HCT116 (cell line): ENCODE measurements at regions not wholly inside any gene's neighbourhood (a gene's known extent, or its start where the extent isn't known, plus 50 kb on each side); places are given as distances from the start of the nearest gene placed in this dataset.

Experiments
- ATAC-seq: fragments of 200-7000 bp; cut with Tn5 transposase; 2 replicates; pipeline ENCODE4 v1.9.1; 2020; ENCODE audit warnings: mild to moderate bottlenecking, moderate library complexity
- BruUV-seq: library from RNA; stranded (reverse); fragments of 400-500 nt; replicated peaks from 2 replicates; lab custom pipeline; 2021; lab: Mats Ljungman, UMichigan
- CTCF ChIA-PET: fragments of 300-600 bp; sonication (Branson Sonifier 250); formaldehyde crosslinking; loops from one replicate; lab custom pipeline; 2021; ENCODE audit warnings: antibody characterized with exemption; lab: Charles Lee
- POLR2A ChIA-PET: fragments of 300-600, 350-600 bp; sonication (Branson Sonifier 250); formaldehyde crosslinking; loops from one replicate; lab custom pipeline; 2021; ENCODE audit warnings: antibody characterized with exemption; lab: Charles Lee
- RAD21 ChIA-PET, 2 experiments: fragments of 300-600 bp; sonication (Branson Sonifier 250); formaldehyde crosslinking; loops; one replicate each; lab custom pipeline; 2023; ENCODE audit warnings: low total read pairs in 2 of 2; ENCODE audit not compliant: uncharacterized antibody in 2 of 2, unreplicated experiment in 2 of 2, low non-redundant PET in 1 of 2; lab: Charles Lee
- DNase-seq: peaks from one replicate; pipeline ENCODE4 v3.0.0-alpha.2; 2010; ENCODE audit warnings: low read depth, low spot score
- H2AFZ ChIP-seq: fragments of 200-600 bp; shearing (Covaris generic), sonication (generic); 2 replicates; pipeline ENCODE4 v1.6.1; 2017; ENCODE audit warnings: low read depth, mixed run types, mixed read lengths, antibody characterized with exemption, low read length; ENCODE audit not compliant: poor library complexity, severe bottlenecking
- H3K27ac ChIP-seq: 2 replicates; pipeline ENCODE4 v1.5.1; 2012; ENCODE audit warnings: low read depth, low read length
- H3K27me3 ChIP-seq: fragments of 200-600 bp; sonication (generic); 2 replicates; pipeline ENCODE4 v1.6.1; 2016; ENCODE audit warnings: mixed run types, low read length, mixed read lengths; ENCODE audit not compliant: insufficient read depth
- H3K36me3 ChIP-seq, 2 experiments: fragments of 200-500 bp in 1 of 2; fragments of 200-600 bp in 1 of 2; sonication (Bioruptor generic) in 1 of 2; sonication (generic) in 1 of 2; 2 replicates each; pipeline versions ENCODE4 v1.5.1 to v1.6.1; 2014 to 2016; ENCODE audit warnings: low read length in 2 of 2, inconsistent platforms in 1 of 2, mixed read lengths in 1 of 2, mixed run types in 1 of 2; ENCODE audit not compliant: insufficient read depth in 2 of 2, control insufficient read depth in 1 of 2
- H3K4me1 ChIP-seq, 2 experiments: fragments of 200-600 bp in 1 of 2; sonication (generic) in 1 of 2; 2 replicates each; pipeline versions ENCODE4 v1.5.1 to v1.6.1; 2012 to 2017; ENCODE audit warnings: low read length in 2 of 2, inconsistent platforms in 1 of 2, mild to moderate bottlenecking in 1 of 2, mixed read lengths in 1 of 2, mixed run types in 1 of 2, moderate library complexity in 1 of 2; ENCODE audit not compliant: insufficient read depth in 2 of 2, control insufficient read depth in 1 of 2
- H3K4me2 ChIP-seq: fragments of 200-600 bp; sonication (generic); 2 replicates; pipeline ENCODE4 v1.6.1; 2017; ENCODE audit warnings: mixed run types, low read length, mixed read lengths
- H3K4me3 ChIP-seq, 2 experiments: fragments of 200-600 bp in 1 of 2; sonication (generic) in 1 of 2; replicated peaks in 1 of 2; 2 replicates each; pipeline ENCODE4 v1.5.1; 2011 to 2016; ENCODE audit warnings: low read length in 2 of 2, control low read depth in 1 of 2, low read depth in 1 of 2, mild to moderate bottlenecking in 1 of 2, mixed read lengths in 1 of 2, mixed run types in 1 of 2
- H3K79me2 ChIP-seq: fragments of 200-600 bp; sonication (generic); 2 replicates; pipeline ENCODE4 v1.6.1; 2017; ENCODE audit warnings: mild to moderate bottlenecking, mixed run types, low read length, moderate library complexity, mixed read lengths; ENCODE audit not compliant: insufficient read depth
- H3K9ac ChIP-seq: fragments of 200-600 bp; sonication (generic); 2 replicates; pipeline ENCODE4 v1.6.1; 2016; ENCODE audit warnings: low read length, mixed read lengths
- H3K9me2 ChIP-seq: fragments of 200-600 bp; sonication (generic), shearing (Covaris generic); 2 replicates; pipeline ENCODE4 v1.6.1; 2017; ENCODE audit warnings: mixed run types, mild to moderate bottlenecking, moderate library complexity; ENCODE audit not compliant: insufficient read depth
- H3K9me3 ChIP-seq, 2 experiments: fragments of 200-500 bp in 1 of 2; fragments of 200-600 bp in 1 of 2; sonication (Bioruptor generic) in 1 of 2; sonication (generic) in 1 of 2; 2 replicates each; pipeline ENCODE4 v1.6.1; 2014 to 2017; ENCODE audit warnings: low read length in 2 of 2, mixed read lengths in 2 of 2, inconsistent platforms in 1 of 2, low read depth in 1 of 2, mild to moderate bottlenecking in 1 of 2, mixed run types in 1 of 2, moderate library complexity in 1 of 2; ENCODE audit not compliant: control insufficient read depth in 1 of 2, insufficient read depth in 1 of 2
- H4K20me1 ChIP-seq: fragments of 200-600 bp; sonication (generic), shearing (Covaris generic); 2 replicates; pipeline ENCODE4 v1.6.1; 2017; ENCODE audit warnings: mixed run types, mild to moderate bottlenecking, moderate library complexity; ENCODE audit not compliant: insufficient read depth
- ATF3 ChIP-seq: IDR thresholded peaks from 2 replicates; pipeline ENCODE4 v1.6.1; 2012
- CTCF ChIP-seq, 3 experiments: fragments of 200-600 bp in 1 of 3; sonication (generic) in 1 of 3; IDR thresholded peaks in 2 of 3; conservative IDR thresholded peaks in 1 of 3; 2 replicates each; pipeline ENCODE4 v1.5.1; 2012 to 2017; ENCODE audit warnings: low read depth in 2 of 3, low read length in 2 of 3, antibody characterized with exemption in 1 of 3, borderline replicate concordance in 1 of 3, control low read depth in 1 of 3, mild to moderate bottlenecking in 1 of 3, mixed read lengths in 1 of 3, mixed run types in 1 of 3, moderate library complexity in 1 of 3; ENCODE audit not compliant: insufficient read depth in 1 of 3
- EGR1 ChIP-seq: IDR thresholded peaks from 2 replicates; pipeline ENCODE4 v1.6.1; 2012; ENCODE audit warnings: low read depth
- ELF1 ChIP-seq: IDR thresholded peaks from 2 replicates; pipeline ENCODE4 v1.6.1; 2012; ENCODE audit warnings: low read depth, borderline replicate concordance
- EZH2 ChIP-seq: fragments of 200-600 bp; sonication (generic); IDR thresholded peaks from 2 replicates; pipeline ENCODE4 v1.6.1; 2017; ENCODE audit warnings: antibody characterized with exemption, mixed run types
- JUND ChIP-seq: IDR thresholded peaks from 2 replicates; pipeline ENCODE4 v1.6.1; 2012
- MAX ChIP-seq: IDR thresholded peaks from 2 replicates; pipeline ENCODE4 v1.6.1; 2012
- POLR2AphosphoS5 ChIP-seq: IDR thresholded peaks from 2 replicates; pipeline ENCODE4 v1.6.1; 2011; ENCODE audit warnings: mild to moderate bottlenecking, low read depth, low read length, moderate library complexity
- RAD21 ChIP-seq: IDR thresholded peaks from 2 replicates; pipeline ENCODE4 v1.6.1; 2012; ENCODE audit warnings: low read depth, mild to moderate bottlenecking
- SP1 ChIP-seq: IDR thresholded peaks from 2 replicates; pipeline ENCODE4 v1.6.1; 2012; ENCODE audit warnings: low read depth
- SRF ChIP-seq: IDR thresholded peaks from 2 replicates; pipeline ENCODE4 v1.6.1; 2012; ENCODE audit warnings: low read depth
- YY1 ChIP-seq: IDR thresholded peaks from 2 replicates; pipeline ENCODE4 v1.6.1; 2011; ENCODE audit warnings: low read length, low read depth, moderate library complexity, mild to moderate bottlenecking; ENCODE audit not compliant: insufficient replicate concordance; ENCODE audit errors: extremely low read depth
- ZBTB33 ChIP-seq: IDR thresholded peaks from 2 replicates; pipeline ENCODE4 v1.6.1; 2011; ENCODE audit warnings: mild to moderate bottlenecking, low read length, moderate library complexity; ENCODE audit not compliant: insufficient replicate concordance; ENCODE audit errors: extremely low read depth
- ZNF274 ChIP-seq: fragments of 200-500 bp; sonication (Bioruptor generic); IDR thresholded peaks from 2 replicates; pipeline ENCODE4 v1.6.1; 2014; ENCODE audit warnings: mild to moderate bottlenecking, low read depth, low read length, inconsistent platforms
- intact Hi-C: fragments of 100-400 bp; cut with micrococcal nuclease; formaldehyde crosslinking; loops from 2 replicates; pipeline ENCODE4 v1.10.0; 2022

- ChIA-PET CTCF (no interaction called here), POLR2A (no interaction called here)
- DNase-seq, result no peak
Measured at GRCh38 chr5:125575891-125576505, 829.6 kb upstream of the ZNF608 start.

GRCh38 chr5:125576822-125577221 lies 830.4 kb upstream of the ZNF608 start:
- H3K79me2 ChIP-seq, result no peaks in the 10 kb centered on the region
- H4K20me1 ChIP-seq, result no peaks in the 10 kb centered on the region
- H3K9ac ChIP-seq, result no peak overlapping the region
- H3K27ac ChIP-seq, result no peak overlapping the region
- no peak overlapping the region for H2AFZ ChIP-seq
- H3K27me3 ChIP-seq, result no peaks in the 10 kb centered on the region
- H3K9me3 ChIP-seq, result no peaks in the 10 kb centered on the region
- ChIA-PET POLR2A (no interaction called here), CTCF (no interaction called here), RAD21 (no interaction called here)
- H3K4me1 ChIP-seq, result no peaks in the 10 kb centered on the region
- no peaks in the 10 kb centered on the region for H3K9me2 ChIP-seq
- intact Hi-C loops, result no loop called here
- H3K4me2 ChIP-seq, result no peak overlapping the region
- no peak for ATAC-seq
- no peak for DNase-seq
- no peak overlapping the region for H3K4me3 ChIP-seq
- no TSS peak for BruUV-seq
- no peaks in the 10 kb centered on the region for H3K36me3 ChIP-seq
- no peak for TF ChIP-seq SRF
- no peak for TF ChIP-seq ZBTB33
- TF ChIP-seq EZH2, result no peak
- no peak for TF ChIP-seq YY1
- no peak for TF ChIP-seq EGR1
- no peak for TF ChIP-seq ATF3
- TF ChIP-seq SP1, result no peak
- TF ChIP-seq JUND, result no peak
- no peak for TF ChIP-seq ZNF274
- no peak for TF ChIP-seq RAD21
- TF ChIP-seq CTCF (IDR thresholded peaks at IDR 0.05 in 2 of 3, conservative IDR thresholded peaks at IDR 0.05 in 1 of 3; ENCODE audit: borderline replicate concordance in 1 of 3, insufficient read depth in 1 of 3, low read depth in 2 of 3, low read length in 2 of 3), result no peak

More at GRCh38 chr5:125575891-125576505, 829.6 kb upstream of the ZNF608 start:
- Histone ChIP-seq H3K9me3 (no peaks in the 10 kb centered on the region), H3K36me3 (no peaks in the 10 kb centered on the region), H3K9ac (no peak overlapping the region), H4K20me1 (no peaks in the 10 kb centered on the region), H3K27ac (no peak overlapping the region), H3K4me1 (no peaks in the 10 kb centered on the region), H3K4me2 (no peak overlapping the region), H3K79me2 (no peaks in the 10 kb centered on the region), H3K9me2 (no peaks in the 10 kb centered on the region), H2AFZ (no peak overlapping the region), H3K27me3 (no peaks in the 10 kb centered on the region), H3K4me3 (no peak overlapping the region)
- RAD21 ChIA-PET, result no interaction called here
- no peak for ATAC-seq
- intact Hi-C loops, result no loop called here
- BruUV-seq, result no TSS peak
- TF ChIP-seq YY1, result no peak
- TF ChIP-seq JUND, result no peak
- no peak for TF ChIP-seq POLR2AphosphoS5
- TF ChIP-seq ELF1, result no peak
- TF ChIP-seq EZH2, result no peak
- no peak for TF ChIP-seq ATF3
- no peak for TF ChIP-seq SP1
- TF ChIP-seq MAX, result no peak
- TF ChIP-seq ZNF274, result no peak
